ENCODE measurements at regions not wholly inside any gene's neighbourhood (a gene's known extent, or its start where the extent isn't known, plus 50 kb on each side); places are given as distances from the start of the nearest gene placed in this dataset.

DNA sequence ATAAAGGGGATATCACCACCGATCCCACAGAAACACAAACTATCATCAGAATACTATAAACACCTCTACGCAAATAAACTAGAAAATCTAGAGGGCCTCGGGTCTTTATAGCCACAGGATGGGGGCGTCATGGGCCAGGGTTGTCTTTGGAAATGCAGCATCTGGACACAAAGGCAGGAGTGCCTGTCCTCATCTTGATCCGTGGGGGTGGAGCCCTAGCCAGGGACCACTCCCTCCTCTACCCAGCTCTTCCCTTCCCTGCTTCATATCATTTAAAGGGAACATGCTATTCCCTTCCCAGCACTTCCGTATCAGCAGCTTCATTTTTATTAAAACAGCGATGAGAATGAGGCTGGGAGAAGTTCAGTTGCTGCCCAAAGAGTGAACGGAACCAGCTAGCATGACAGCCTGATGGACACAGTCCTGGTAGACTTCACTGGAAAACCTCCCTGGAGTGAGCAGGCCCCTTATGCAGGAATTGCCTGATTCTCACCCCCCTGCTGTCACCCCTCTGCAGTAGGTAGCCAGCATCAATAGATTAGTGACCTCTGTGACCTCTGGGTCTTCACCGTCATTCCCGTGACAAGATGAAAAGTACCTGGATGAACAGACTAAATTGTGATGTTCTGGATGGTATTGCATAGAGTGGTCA is 251.4 kb upstream of the RGS6 start:
- DNase-seq (ENCODE audit: low read depth, low spot score) (no peak), FAIRE-seq (no peak)
- no peaks in the 10 kb centered on the region for H3K36me3 ChIP-seq (ENCODE audit: control insufficient read depth in 2 of 2, extremely low read depth in 1 of 2, insufficient read depth in 2 of 2, low read length in 2 of 2)
- no peak overlapping the region for H3K9ac ChIP-seq (replicated peaks; ENCODE audit: extremely low read depth, insufficient read depth, low read length)
- H3K4me3 ChIP-seq (replicated peaks in 1 of 3; ENCODE audit: insufficient read depth in 1 of 3, low read depth in 1 of 3, low read length in 3 of 3) = no peak overlapping the region
- H4K20me1 ChIP-seq (replicated peaks; ENCODE audit: control insufficient read depth, extremely low read depth, insufficient read depth, low read length) = no peaks in the 10 kb centered on the region
- no peaks in the 10 kb centered on the region for H3K9me3 ChIP-seq (replicated peaks; ENCODE audit: control insufficient read depth, insufficient read depth, low read length)
- no peak overlapping the region for H3K4me2 ChIP-seq (ENCODE audit: insufficient read depth, low read length)
- dilution Hi-C loops (cut with MboI; ENCODE audit: extremely low pct_ligation_motif_present, low sequenced_read_pairs) (no loop called here), intact Hi-C loops (cut with micrococcal nuclease) (no loop called here)
- no peaks in the 10 kb centered on the region for H3K79me2 ChIP-seq (ENCODE audit: control insufficient read depth, insufficient read depth, low read length)
- H3K27me3 ChIP-seq (ENCODE audit: control insufficient read depth in 2 of 2, insufficient read depth in 2 of 2, low read length in 2 of 2) = no peaks in the 10 kb centered on the region
- H3K9me1 ChIP-seq (replicated peaks; ENCODE audit: control insufficient read depth, extremely low read depth, insufficient read depth, low read length) = no peaks in the 10 kb centered on the region
- H3K27ac ChIP-seq (ENCODE audit: insufficient read depth, low read depth, low read length) = no peak overlapping the region
- TF ChIP-seq POLR2AphosphoS5 (IDR thresholded peaks at IDR 0.05; ENCODE audit: insufficient read depth, low read depth, low read length) (no peak), POLR2A (IDR thresholded peaks at IDR 0.05; ENCODE audit: low read depth, low read length) (no peak), MYC (IDR thresholded peaks at IDR 0.05; ENCODE audit: low read depth, low read length) (no peak), EZH2 (IDR thresholded peaks at IDR 0.05; ENCODE audit: borderline replicate concordance, low read depth, low read length, severe bottlenecking) (no peak), FOS (IDR thresholded peaks at IDR 0.05; ENCODE audit: borderline replicate concordance, insufficient read depth, low read length) (no peak), JUN (IDR thresholded peaks at IDR 0.05; ENCODE audit: borderline replicate concordance, insufficient read depth, insufficient read length, low read depth) (no peak)
- TF ChIP-seq, protein P1, sequence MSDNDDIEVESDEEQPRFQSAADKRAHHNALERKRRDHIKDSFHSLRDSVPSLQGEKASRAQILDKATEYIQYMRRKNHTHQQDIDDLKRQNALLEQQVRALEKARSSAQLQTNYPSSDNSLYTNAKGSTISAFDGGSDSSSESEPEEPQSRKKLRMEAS (IDR thresholded peaks at IDR 0.05; ENCODE audit: insufficient read depth, insufficient read length) = no peak
- BruUV-seq (replicated peaks) = no TSS peak
- ChIA-PET POLR2A (no interaction called here), CTCF (interaction anchor here (1.2 kb wide), 1 partner anchor 30 kb away, joined by 3 read pairs; no protein-coding TSS in a partner anchor)
- H3K4me1 ChIP-seq (ENCODE audit: control insufficient read depth, extremely low read depth, insufficient read depth, low read length) = no peaks in the 10 kb centered on the region
- H2AFZ ChIP-seq (ENCODE audit: low read depth, low read length) = no peak overlapping the region

DNA sequence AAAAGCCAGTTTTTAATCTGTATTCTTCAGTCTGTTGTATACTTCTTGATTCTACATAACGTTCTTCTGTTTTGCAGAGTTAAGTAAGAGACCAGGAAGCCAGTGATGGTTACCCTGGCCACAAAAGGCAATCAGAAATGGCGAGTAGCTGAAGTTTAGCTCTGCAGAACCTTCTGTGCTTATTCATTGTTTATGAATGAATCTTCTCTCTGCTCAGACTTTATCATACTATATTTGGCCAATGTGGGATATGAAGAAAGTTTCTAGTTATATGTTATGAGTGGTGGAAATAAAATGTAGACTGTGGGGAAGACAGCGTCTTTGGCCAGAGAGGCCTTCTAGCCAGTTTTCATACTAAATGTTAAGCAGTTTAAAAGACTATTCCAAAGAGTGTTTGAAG is 249.9 kb upstream of the RGS6 start:
- TF ChIP-seq FOS (IDR thresholded peaks at IDR 0.05; ENCODE audit: borderline replicate concordance, insufficient read depth, low read length) (no peak), POLR2A (IDR thresholded peaks at IDR 0.05; ENCODE audit: low read depth, low read length) (no peak), MYC (IDR thresholded peaks at IDR 0.05; ENCODE audit: low read depth, low read length) (no peak), JUN (IDR thresholded peaks at IDR 0.05; ENCODE audit: borderline replicate concordance, insufficient read depth, insufficient read length, low read depth) (no peak), EZH2 (IDR thresholded peaks at IDR 0.05; ENCODE audit: borderline replicate concordance, low read depth, low read length, severe bottlenecking) (no peak), GATA2 (IDR thresholded peaks at IDR 0.05; ENCODE audit: insufficient read depth, insufficient read length, low read depth, low read length) (no peak), POLR2AphosphoS5 (IDR thresholded peaks at IDR 0.05; ENCODE audit: insufficient read depth, low read depth, low read length) (no peak)
- TF ChIP-seq, protein P1 (IDR thresholded peaks at IDR 0.05; ENCODE audit: insufficient read depth, insufficient read length) = no peak
- TF ChIP-seq, protein P2, sequence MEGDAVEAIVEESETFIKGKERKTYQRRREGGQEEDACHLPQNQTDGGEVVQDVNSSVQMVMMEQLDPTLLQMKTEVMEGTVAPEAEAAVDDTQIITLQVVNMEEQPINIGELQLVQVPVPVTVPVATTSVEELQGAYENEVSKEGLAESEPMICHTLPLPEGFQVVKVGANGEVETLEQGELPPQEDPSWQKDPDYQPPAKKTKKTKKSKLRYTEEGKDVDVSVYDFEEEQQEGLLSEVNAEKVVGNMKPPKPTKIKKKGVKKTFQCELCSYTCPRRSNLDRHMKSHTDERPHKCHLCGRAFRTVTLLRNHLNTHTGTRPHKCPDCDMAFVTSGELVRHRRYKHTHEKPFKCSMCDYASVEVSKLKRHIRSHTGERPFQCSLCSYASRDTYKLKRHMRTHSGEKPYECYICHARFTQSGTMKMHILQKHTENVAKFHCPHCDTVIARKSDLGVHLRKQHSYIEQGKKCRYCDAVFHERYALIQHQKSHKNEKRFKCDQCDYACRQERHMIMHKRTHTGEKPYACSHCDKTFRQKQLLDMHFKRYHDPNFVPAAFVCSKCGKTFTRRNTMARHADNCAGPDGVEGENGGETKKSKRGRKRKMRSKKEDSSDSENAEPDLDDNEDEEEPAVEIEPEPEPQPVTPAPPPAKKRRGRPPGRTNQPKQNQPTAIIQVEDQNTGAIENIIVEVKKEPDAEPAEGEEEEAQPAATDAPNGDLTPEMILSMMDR (IDR thresholded peaks at IDR 0.05; ENCODE audit: extremely low read depth in 1 of 2, insufficient read depth in 1 of 2, low read depth in 1 of 2, low read length in 2 of 2) = no peak
- FAIRE-seq (no peak), DNase-seq (ENCODE audit: low read depth, low spot score) (no peak)
- dilution Hi-C loops (cut with MboI; ENCODE audit: extremely low pct_ligation_motif_present, low sequenced_read_pairs) (no loop called here), intact Hi-C loops (cut with micrococcal nuclease) (no loop called here)
- no peak overlapping the region for H3K4me3 ChIP-seq (replicated peaks in 1 of 3; ENCODE audit: insufficient read depth in 1 of 3, low read depth in 1 of 3, low read length in 3 of 3)
- no peaks in the 10 kb centered on the region for H3K4me1 ChIP-seq (ENCODE audit: control insufficient read depth, extremely low read depth, insufficient read depth, low read length)
- no peaks in the 10 kb centered on the region for H3K36me3 ChIP-seq (ENCODE audit: control insufficient read depth in 2 of 2, extremely low read depth in 1 of 2, insufficient read depth in 2 of 2, low read length in 2 of 2)
- no peaks in the 10 kb centered on the region for H4K20me1 ChIP-seq (replicated peaks; ENCODE audit: control insufficient read depth, extremely low read depth, insufficient read depth, low read length)
- H3K4me2 ChIP-seq (ENCODE audit: insufficient read depth, low read length) = no peak overlapping the region
- H3K9ac ChIP-seq (replicated peaks; ENCODE audit: extremely low read depth, insufficient read depth, low read length) = no peak overlapping the region
- H3K27ac ChIP-seq (ENCODE audit: insufficient read depth, low read depth, low read length) = no peak overlapping the region
- no TSS peak for BruUV-seq (replicated peaks)
- H3K9me3 ChIP-seq (replicated peaks; ENCODE audit: control insufficient read depth, insufficient read depth, low read length) = no peaks in the 10 kb centered on the region
- CTCF ChIA-PET = no interaction called here
- no peaks in the 10 kb centered on the region for H3K9me1 ChIP-seq (replicated peaks; ENCODE audit: control insufficient read depth, extremely low read depth, insufficient read depth, low read length)
- H2AFZ ChIP-seq (ENCODE audit: low read depth, low read length) = no peak overlapping the region
- no peaks in the 10 kb centered on the region for H3K79me2 ChIP-seq (ENCODE audit: control insufficient read depth, insufficient read depth, low read length)
- POLR2A ChIA-PET = no interaction called here
- H3K27me3 ChIP-seq (ENCODE audit: control insufficient read depth in 2 of 2, insufficient read depth in 2 of 2, low read length in 2 of 2) = no peaks in the 10 kb centered on the region
